Astrocyte (in vitro differentiated cells and primary cell): ENCODE measurements at regions not wholly inside any gene's neighbourhood (a gene's known extent, or its start where the extent isn't known, plus 50 kb on each side); places are given as distances from the start of the nearest gene placed in this dataset.
"Not testable (repeated sequence)": the region's sequence is repeated elsewhere in the genome, so short reads cannot be mapped to it uniquely, and the experiment has no call there.

Source experiments
- EZH2 ChIP-seq: IDR thresholded peaks from 2 replicates; pipeline ENCODE4 v1.6.1; 2012; ENCODE audit warnings: mild to moderate bottlenecking, low read length, inconsistent platforms; ENCODE audit not compliant: insufficient read depth
- TF ChIP-seq, protein P1 (sequence below): IDR thresholded peaks from 2 replicates; pipeline ENCODE4 v1.5.1; 2011; ENCODE audit warnings: low read depth, mild to moderate bottlenecking, inconsistent platforms, low read length, moderate library complexity; ENCODE audit not compliant: insufficient read depth

DNA sequence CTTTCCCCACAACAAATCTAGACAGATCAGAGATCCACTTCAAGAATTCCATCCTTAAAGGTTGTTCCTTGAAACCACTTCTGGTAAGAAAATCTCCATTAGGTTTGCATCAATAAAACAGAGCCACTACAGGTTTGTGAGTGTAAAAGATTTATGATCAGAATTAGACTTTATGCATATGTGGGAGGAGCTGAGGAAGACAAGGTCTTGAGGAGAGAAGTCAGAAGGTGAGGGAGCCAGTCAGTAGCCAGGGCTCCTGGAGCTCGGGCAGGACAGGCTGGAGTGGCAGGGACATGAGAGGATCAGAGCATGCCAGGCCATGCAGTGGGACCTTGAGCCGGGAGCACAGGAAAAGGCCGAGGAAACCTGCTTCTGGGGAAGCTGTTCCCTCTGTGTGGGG lies 240.0 kb upstream of the PRSS1 start:
- TF ChIP-seq, protein P1, sequence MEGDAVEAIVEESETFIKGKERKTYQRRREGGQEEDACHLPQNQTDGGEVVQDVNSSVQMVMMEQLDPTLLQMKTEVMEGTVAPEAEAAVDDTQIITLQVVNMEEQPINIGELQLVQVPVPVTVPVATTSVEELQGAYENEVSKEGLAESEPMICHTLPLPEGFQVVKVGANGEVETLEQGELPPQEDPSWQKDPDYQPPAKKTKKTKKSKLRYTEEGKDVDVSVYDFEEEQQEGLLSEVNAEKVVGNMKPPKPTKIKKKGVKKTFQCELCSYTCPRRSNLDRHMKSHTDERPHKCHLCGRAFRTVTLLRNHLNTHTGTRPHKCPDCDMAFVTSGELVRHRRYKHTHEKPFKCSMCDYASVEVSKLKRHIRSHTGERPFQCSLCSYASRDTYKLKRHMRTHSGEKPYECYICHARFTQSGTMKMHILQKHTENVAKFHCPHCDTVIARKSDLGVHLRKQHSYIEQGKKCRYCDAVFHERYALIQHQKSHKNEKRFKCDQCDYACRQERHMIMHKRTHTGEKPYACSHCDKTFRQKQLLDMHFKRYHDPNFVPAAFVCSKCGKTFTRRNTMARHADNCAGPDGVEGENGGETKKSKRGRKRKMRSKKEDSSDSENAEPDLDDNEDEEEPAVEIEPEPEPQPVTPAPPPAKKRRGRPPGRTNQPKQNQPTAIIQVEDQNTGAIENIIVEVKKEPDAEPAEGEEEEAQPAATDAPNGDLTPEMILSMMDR, result not testable (repeated sequence)
- TF ChIP-seq EZH2, result not testable (repeated sequence)
